ENCODE measurements at regions not wholly inside any gene's neighbourhood (a gene's known extent, or its start where the extent isn't known, plus 50 kb on each side); places are given as distances from the start of the nearest gene placed in this dataset.

- Histone ChIP-seq H3K27ac (ENCODE audit: extremely low read depth, low read depth, low read length) (no peak overlapping the region), H3K4me1 (ENCODE audit: control insufficient read depth, insufficient read depth, low read length) (no peaks in the 10 kb centered on the region), H3K4me3 (ENCODE audit: low read depth, low read length) (no peak overlapping the region), H3K9me3 (ENCODE audit: control insufficient read depth, insufficient read depth, low read depth, low read length) (no peaks in the 10 kb centered on the region), H3K36me3 (ENCODE audit: control insufficient read depth in 2 of 2, insufficient read depth in 1 of 2, low read length in 2 of 2) (no peaks in the 10 kb centered on the region)
- CTCF ChIA-PET = no interaction called here
- POLR2A ChIA-PET = no interaction called here
- TF ChIP-seq ZBTB8A (tag by site-specific recombination; IDR thresholded peaks at IDR 0.05) (no peak), ZNF354C (tag by site-specific recombination; IDR thresholded peaks at IDR 0.05; ENCODE audit: borderline replicate concordance, low read depth) (no peak), ZSCAN5A (tag by site-specific recombination; IDR thresholded peaks at IDR 0.05) (no peak), CTCF (tag by site-specific recombination; IDR thresholded peaks at IDR 0.05) (no peak), ZNF600 (tag by site-specific recombination; IDR thresholded peaks at IDR 0.05) (no peak), SCRT2 (tag by site-specific recombination; IDR thresholded peaks at IDR 0.05) (no peak), ZNF24 (tag by site-specific recombination; IDR thresholded peaks at IDR 0.05) (no peak), ZNF488 (tag by site-specific recombination; IDR thresholded peaks at IDR 0.05) (no peak), ZBTB20 (tag by site-specific recombination; IDR thresholded peaks at IDR 0.05) (no peak)
These were observed 85.6 kb downstream of the NEUROD6 start for GRCh38 chr7:31254926-31255325.

GRCh38 chr7:31253532-31253931, 87.0 kb downstream of the NEUROD6 start:
- ChIA-PET CTCF (no interaction called here), POLR2A (no interaction called here)
- no peaks in the 10 kb centered on the region for H3K9me3 ChIP-seq (ENCODE audit: control insufficient read depth, insufficient read depth, low read depth, low read length)
- no peak for TF ChIP-seq IKZF3 (tag by site-specific recombination; IDR thresholded peaks at IDR 0.05)
- TF ChIP-seq ZNF292 (tag by site-specific recombination; IDR thresholded peaks at IDR 0.05; ENCODE audit: borderline replicate concordance, low read depth) = no peak
- TF ChIP-seq ZNF501 (tag by site-specific recombination; IDR thresholded peaks at IDR 0.05) = no peak
- TF ChIP-seq ZNF335 (tag by site-specific recombination; conservative IDR thresholded peaks at IDR 0.05) = no peak
- no peak for TF ChIP-seq ZNF645 (tag by site-specific recombination; IDR thresholded peaks at IDR 0.05)
- TF ChIP-seq KLF1 (tag by site-specific recombination; IDR thresholded peaks at IDR 0.05) = no peak
- no peak for TF ChIP-seq ZNF514 (tag by site-specific recombination; IDR thresholded peaks at IDR 0.05)
- TF ChIP-seq ZBTB6 (tag by site-specific recombination; IDR thresholded peaks at IDR 0.05) = no peak
- no peak for TF ChIP-seq RBAK (tag by site-specific recombination; IDR thresholded peaks at IDR 0.05)
- TF ChIP-seq BCL11A (tag by site-specific recombination; IDR thresholded peaks at IDR 0.05; ENCODE audit: low read depth) = no peak
- TF ChIP-seq ZNF174 (tag by site-specific recombination; IDR thresholded peaks at IDR 0.05) = no peak
- TF ChIP-seq GLIS1 (tag by site-specific recombination; IDR thresholded peaks at IDR 0.05) = no peak
- no peak for TF ChIP-seq ZNF530 (tag by site-specific recombination; IDR thresholded peaks at IDR 0.05; ENCODE audit: low read depth)
- no peak for TF ChIP-seq ZNF555 (tag by site-specific recombination; conservative IDR thresholded peaks at IDR 0.05)
- TF ChIP-seq ZNF747 (tag by site-specific recombination; IDR thresholded peaks at IDR 0.05) = no peak
- no peak for TF ChIP-seq ZNF341 (tag by site-specific recombination; IDR thresholded peaks at IDR 0.05; ENCODE audit: low read depth)
- no peak overlapping the region for H3K4me3 ChIP-seq (ENCODE audit: low read depth, low read length)
- H3K36me3 ChIP-seq (ENCODE audit: control insufficient read depth in 2 of 2, insufficient read depth in 1 of 2, low read length in 2 of 2) = no peaks in the 10 kb centered on the region
- no peaks in the 10 kb centered on the region for H3K4me1 ChIP-seq (ENCODE audit: control insufficient read depth, insufficient read depth, low read length)
- no peak overlapping the region for H3K27ac ChIP-seq (ENCODE audit: extremely low read depth, low read depth, low read length)
